IMR-90 (cell line): ENCODE measurements at regions not wholly inside any gene's neighbourhood (a gene's known extent, or its start where the extent isn't known, plus 50 kb on each side); places are given as distances from the start of the nearest gene placed in this dataset.

Experiments
- ATAC-seq: fragments of 200-7000 bp; cut with Tn5 transposase; 2 replicates; pipeline ENCODE4 v1.9.1; 2020; ENCODE audit warnings: low read depth, mild to moderate bottlenecking, moderate library complexity
- BruUV-seq: library from RNA; stranded (reverse); fragments of 400-500 nt; replicated peaks from 2 replicates; lab custom pipeline; 2021; lab: Mats Ljungman, UMichigan
- CTCF ChIA-PET: fragments of 300-600 bp; formaldehyde crosslinking; extraction: SDS; loops from one replicate; lab custom pipeline; 2021; ENCODE audit warnings: antibody characterized with exemption; lab: Yijun Ruan, JAX
- POLR2A ChIA-PET: fragments of 300-600 bp; sonication (Branson Sonifier 250); formaldehyde crosslinking; loops from one replicate; lab custom pipeline; 2022; ENCODE audit warnings: antibody characterized with exemption; ENCODE audit not compliant: unreplicated experiment; lab: Charles Lee
- DNase-seq: peaks from one replicate; pipeline ENCODE4 v3.0.0; 2013
- H2AFZ ChIP-seq: replicated peaks from 2 replicates; pipeline ENCODE3; 2013; ENCODE audit warnings: low read length, mild to moderate bottlenecking; ENCODE audit not compliant: poor library complexity
- H2AK5ac ChIP-seq: 2 replicates; pipeline ENCODE4 v1.6.1; 2013; ENCODE audit warnings: low read depth, low read length, inconsistent platforms
- H2AK9ac ChIP-seq: replicated peaks from 2 replicates; pipeline ENCODE3; 2013; ENCODE audit warnings: mild to moderate bottlenecking, low read depth, low read length, moderate library complexity; ENCODE audit not compliant: poor library complexity
- H2BK120ac ChIP-seq: 2 replicates; pipeline ENCODE4 v1.6.1; 2013; ENCODE audit warnings: low read depth, low read length, inconsistent platforms
- H2BK15ac ChIP-seq: 3 replicates; pipeline ENCODE4 v1.6.1; 2013; ENCODE audit warnings: low read depth, low read length, inconsistent platforms
- H2BK20ac ChIP-seq: 2 replicates; pipeline ENCODE4 v1.6.1; 2013; ENCODE audit warnings: low read depth, mild to moderate bottlenecking, inconsistent platforms, low read length, moderate library complexity
- H2BK5ac ChIP-seq: 2 replicates; pipeline ENCODE4 v1.6.1; 2013; ENCODE audit warnings: mild to moderate bottlenecking, low read depth, low read length, inconsistent platforms; ENCODE audit not compliant: poor library complexity, severe bottlenecking
- H3K14ac ChIP-seq: replicated peaks from 2 replicates; pipeline ENCODE4 v1.6.1; 2013; ENCODE audit warnings: low read depth, low read length, inconsistent platforms
- H3K18ac ChIP-seq: 2 replicates; pipeline ENCODE4 v1.6.1; 2013; ENCODE audit warnings: low read depth, low read length, control low read depth
- H3K23ac ChIP-seq: 2 replicates; pipeline ENCODE4 v1.6.1; 2013; ENCODE audit warnings: low read depth, low read length, inconsistent platforms
- H3K27ac ChIP-seq: 2 replicates; pipeline ENCODE4 v1.5.1; 2013; ENCODE audit warnings: mild to moderate bottlenecking, control low read depth, low read length; ENCODE audit not compliant: insufficient read depth
- H3K27me3 ChIP-seq: 2 replicates; pipeline ENCODE4 v1.6.1; 2013; ENCODE audit warnings: low read length; ENCODE audit not compliant: control insufficient read depth, insufficient read depth
- H3K36me3 ChIP-seq: 2 replicates; pipeline ENCODE4 v1.6.1; 2013; ENCODE audit warnings: low read length, mixed read lengths; ENCODE audit not compliant: control insufficient read depth, insufficient read depth
- H3K4ac ChIP-seq: 2 replicates; pipeline ENCODE4 v1.6.1; 2013; ENCODE audit warnings: low read depth, low read length, inconsistent platforms
- H3K4me1 ChIP-seq: 2 replicates; pipeline ENCODE4 v1.6.1; 2013; ENCODE audit warnings: low read length, mixed read lengths; ENCODE audit not compliant: control insufficient read depth, insufficient read depth
- H3K4me2 ChIP-seq: 2 replicates; pipeline ENCODE4 v1.6.1; 2013; ENCODE audit warnings: low read depth, mild to moderate bottlenecking, control low read depth, low read length, moderate library complexity
- H3K4me3 ChIP-seq: 2 replicates; pipeline ENCODE4 v1.5.1; 2013; ENCODE audit warnings: low read depth, mild to moderate bottlenecking, control low read depth, low read length, moderate library complexity; ENCODE audit not compliant: insufficient read depth
- H3K56ac ChIP-seq: 2 replicates; pipeline ENCODE4 v1.6.1; 2013; ENCODE audit warnings: low read length, inconsistent platforms; ENCODE audit not compliant: insufficient read depth; ENCODE audit errors: extremely low read depth
- H3K79me1 ChIP-seq, 2 experiments: 2 replicates each; pipeline ENCODE4 v1.6.1; 2013; ENCODE audit warnings: low read length in 2 of 2, inconsistent platforms in 1 of 2, low read depth in 1 of 2
- H3K9ac ChIP-seq: 2 replicates; pipeline ENCODE4 v1.6.1; 2013; ENCODE audit warnings: low read depth, low read length, control low read depth
- H3K9me1 ChIP-seq: 2 replicates; pipeline ENCODE4 v1.6.1; 2013; ENCODE audit warnings: low read length, inconsistent platforms; ENCODE audit not compliant: insufficient read depth
- H3K9me3 ChIP-seq: 2 replicates; pipeline ENCODE4 v1.6.1; 2013; ENCODE audit warnings: low read length; ENCODE audit not compliant: control insufficient read depth, insufficient read depth
- H4K20me1 ChIP-seq: 2 replicates; pipeline ENCODE4 v1.6.1; 2013; ENCODE audit warnings: low read length, inconsistent platforms; ENCODE audit not compliant: insufficient read depth
- H4K5ac ChIP-seq: 2 replicates; pipeline ENCODE4 v1.6.1; 2013; ENCODE audit warnings: mild to moderate bottlenecking, low read depth, low read length, control low read depth
- H4K8ac ChIP-seq, 2 experiments: 2 replicates each; pipeline ENCODE4 v1.6.1; 2013; ENCODE audit warnings: low read depth in 2 of 2, low read length in 2 of 2, control low read depth in 1 of 2, inconsistent platforms in 1 of 2
- H4K91ac ChIP-seq: 2 replicates; pipeline ENCODE4 v1.6.1; 2013; ENCODE audit warnings: low read depth, low read length, inconsistent platforms; ENCODE audit not compliant: insufficient read depth
- BHLHE40 ChIP-seq: fragments of 150-350 bp; IDR thresholded peaks from 2 replicates; pipeline ENCODE4 v1.6.1; 2016; ENCODE audit warnings: mild to moderate bottlenecking, low read depth, low read length
- CEBPB ChIP-seq: IDR thresholded peaks from 2 replicates; pipeline ENCODE4 v1.6.1; 2012; ENCODE audit warnings: low read depth, low read length, improper control_type of control experiment
- CHD1 ChIP-seq: IDR thresholded peaks from 2 replicates; pipeline ENCODE4 v1.6.1; 2012; ENCODE audit warnings: low read depth, low read length, improper control_type of control experiment
- FOS ChIP-seq: fragments of 150-350 bp; IDR thresholded peaks from 2 replicates; pipeline ENCODE4 v1.6.1; 2016; ENCODE audit warnings: low read depth, low read length
- MAFK ChIP-seq: IDR thresholded peaks from 2 replicates; pipeline ENCODE4 v1.6.1; 2012; ENCODE audit warnings: low read depth, low read length, improper control_type of control experiment
- MAZ ChIP-seq: IDR thresholded peaks from 2 replicates; pipeline ENCODE4 v1.6.1; 2012; ENCODE audit warnings: low read depth, mild to moderate bottlenecking, low read length, improper control_type of control experiment, moderate library complexity, borderline replicate concordance
- MXI1 ChIP-seq: IDR thresholded peaks from 2 replicates; pipeline ENCODE4 v1.6.1; 2012; ENCODE audit warnings: low read depth, mild to moderate bottlenecking, low read length, moderate library complexity, borderline replicate concordance
- NFE2L2 ChIP-seq: fragments of 150-350 bp; IDR thresholded peaks from 2 replicates; pipeline ENCODE4 v1.6.1; 2016; ENCODE audit warnings: low read depth, mild to moderate bottlenecking, low read length
- POLR2A ChIP-seq: IDR thresholded peaks from 2 replicates; pipeline ENCODE4 v1.6.1; 2012; ENCODE audit warnings: mild to moderate bottlenecking, low read depth, low read length
- RAD21 ChIP-seq: IDR thresholded peaks from 2 replicates; pipeline ENCODE4 v1.6.1; 2012; ENCODE audit warnings: low read length, improper control_type of control experiment
- RCOR1 ChIP-seq: IDR thresholded peaks from 2 replicates; pipeline ENCODE4 v1.6.1; 2012; ENCODE audit warnings: mild to moderate bottlenecking, low read length, improper control_type of control experiment; ENCODE audit not compliant: insufficient replicate concordance
- RFX5 ChIP-seq: IDR thresholded peaks from 2 replicates; pipeline ENCODE4 v1.8.0; 2012; ENCODE audit warnings: low read depth, mild to moderate bottlenecking, low read length, moderate library complexity
- SMC3 ChIP-seq: fragments of 150-350 bp; IDR thresholded peaks from 2 replicates; pipeline ENCODE4 v1.6.1; 2016; ENCODE audit warnings: low read depth, mild to moderate bottlenecking, antibody characterized with exemption, low read length, moderate library complexity
- dilution Hi-C: fragments of 300-500 bp; cut with HindIII; formaldehyde crosslinking; loops from one replicate; pipeline ENCODE4 v1.14.3; 2018; ENCODE audit warnings: low sequenced_read_pairs; ENCODE audit not compliant: unreplicated experiment
- in situ Hi-C: fragments of 300-500 bp; cut with MboI; formaldehyde crosslinking; loops from 3 replicates; pipeline ENCODE4 v1.14.3; 2019; ENCODE audit warnings: low sequenced_read_pairs, inconsistent platforms, mixed read lengths
- intact Hi-C: fragments of 100-400 bp; cut with micrococcal nuclease; formaldehyde crosslinking; loops from 2 replicates; pipeline ENCODE4 v1.10.0; 2022
- TF ChIP-seq, protein P1 (sequence below): conservative IDR thresholded peaks from 2 replicates; pipeline ENCODE4 v1.5.1; 2012; ENCODE audit warnings: mild to moderate bottlenecking, low read depth, low read length, improper control_type of control experiment
- TF ChIP-seq, protein P2 (sequence below): fragments of 150-350 bp; IDR thresholded peaks from 2 replicates; pipeline ENCODE4 v1.6.1; 2016; ENCODE audit warnings: low read depth, mild to moderate bottlenecking, low read length, moderate library complexity, borderline replicate concordance
- TF ChIP-seq, protein P3 (sequence below): fragments of 150-350 bp; IDR thresholded peaks from 2 replicates; pipeline ENCODE4 v1.6.1; 2017; ENCODE audit warnings: mild to moderate bottlenecking, antibody characterized with exemption, low read length, low read depth

DNA sequence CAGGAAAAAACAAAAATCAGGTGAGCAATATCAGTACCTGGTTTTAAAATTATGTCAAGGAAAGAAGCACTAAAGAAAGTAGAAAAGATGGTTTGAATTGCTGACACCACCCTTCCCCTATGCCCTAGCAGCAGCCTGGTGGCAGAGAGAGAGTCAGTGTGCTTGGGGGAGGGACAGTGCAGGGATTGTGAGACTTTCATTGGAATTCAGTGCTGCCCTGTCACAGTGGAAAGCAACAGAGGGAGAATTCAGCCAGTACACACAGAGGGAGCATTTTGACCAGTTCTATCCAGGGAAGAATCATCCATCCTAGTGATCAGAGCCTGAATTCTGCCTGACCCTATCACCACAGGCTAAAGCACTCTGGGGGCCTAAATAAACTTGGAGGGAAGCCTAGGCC is 222.4 kb upstream of the PCDH17 start:
- Histone ChIP-seq H3K79me1 (no peaks in the 10 kb centered on the region), H3K4ac (no peak overlapping the region), H3K9ac (no peak overlapping the region), H2BK5ac (no peak overlapping the region), H4K91ac (no peak overlapping the region), H2AFZ (no peak overlapping the region), H4K5ac (no peak overlapping the region), H3K56ac (no peak overlapping the region), H2BK20ac (no peak overlapping the region), H3K18ac (no peak overlapping the region), H3K4me2 (no peak overlapping the region), H3K4me1 (no peaks in the 10 kb centered on the region), H3K27ac (no peak overlapping the region), H2BK120ac (no peak overlapping the region), H2BK15ac (no peak overlapping the region), H3K9me3 (peaks cover 11% of the 10 kb centered on the region), H4K8ac (no peak overlapping the region), H3K9me1 (no peaks in the 10 kb centered on the region), H3K27me3 (no peaks in the 10 kb centered on the region), H3K14ac (no peak overlapping the region), H3K36me3 (no peaks in the 10 kb centered on the region), H2AK5ac (no peak overlapping the region), H3K4me3 (no peak overlapping the region), H3K23ac (no peak overlapping the region), H2AK9ac (no peak overlapping the region), H4K20me1 (no peaks in the 10 kb centered on the region)
- no TSS peak for BruUV-seq
- DNase-seq = no peak
- TF ChIP-seq CHD1 = no peak
- no peak for TF ChIP-seq FOS
- no peak for TF ChIP-seq CEBPB
- TF ChIP-seq MAFK = no peak
- TF ChIP-seq, protein P1, sequence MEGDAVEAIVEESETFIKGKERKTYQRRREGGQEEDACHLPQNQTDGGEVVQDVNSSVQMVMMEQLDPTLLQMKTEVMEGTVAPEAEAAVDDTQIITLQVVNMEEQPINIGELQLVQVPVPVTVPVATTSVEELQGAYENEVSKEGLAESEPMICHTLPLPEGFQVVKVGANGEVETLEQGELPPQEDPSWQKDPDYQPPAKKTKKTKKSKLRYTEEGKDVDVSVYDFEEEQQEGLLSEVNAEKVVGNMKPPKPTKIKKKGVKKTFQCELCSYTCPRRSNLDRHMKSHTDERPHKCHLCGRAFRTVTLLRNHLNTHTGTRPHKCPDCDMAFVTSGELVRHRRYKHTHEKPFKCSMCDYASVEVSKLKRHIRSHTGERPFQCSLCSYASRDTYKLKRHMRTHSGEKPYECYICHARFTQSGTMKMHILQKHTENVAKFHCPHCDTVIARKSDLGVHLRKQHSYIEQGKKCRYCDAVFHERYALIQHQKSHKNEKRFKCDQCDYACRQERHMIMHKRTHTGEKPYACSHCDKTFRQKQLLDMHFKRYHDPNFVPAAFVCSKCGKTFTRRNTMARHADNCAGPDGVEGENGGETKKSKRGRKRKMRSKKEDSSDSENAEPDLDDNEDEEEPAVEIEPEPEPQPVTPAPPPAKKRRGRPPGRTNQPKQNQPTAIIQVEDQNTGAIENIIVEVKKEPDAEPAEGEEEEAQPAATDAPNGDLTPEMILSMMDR = no peak
- no peak for TF ChIP-seq NFE2L2
- TF ChIP-seq, protein P2, sequence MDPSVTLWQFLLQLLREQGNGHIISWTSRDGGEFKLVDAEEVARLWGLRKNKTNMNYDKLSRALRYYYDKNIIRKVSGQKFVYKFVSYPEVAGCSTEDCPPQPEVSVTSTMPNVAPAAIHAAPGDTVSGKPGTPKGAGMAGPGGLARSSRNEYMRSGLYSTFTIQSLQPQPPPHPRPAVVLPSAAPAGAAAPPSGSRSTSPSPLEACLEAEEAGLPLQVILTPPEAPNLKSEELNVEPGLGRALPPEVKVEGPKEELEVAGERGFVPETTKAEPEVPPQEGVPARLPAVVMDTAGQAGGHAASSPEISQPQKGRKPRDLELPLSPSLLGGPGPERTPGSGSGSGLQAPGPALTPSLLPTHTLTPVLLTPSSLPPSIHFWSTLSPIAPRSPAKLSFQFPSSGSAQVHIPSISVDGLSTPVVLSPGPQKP = no peak
- TF ChIP-seq, protein P3, sequence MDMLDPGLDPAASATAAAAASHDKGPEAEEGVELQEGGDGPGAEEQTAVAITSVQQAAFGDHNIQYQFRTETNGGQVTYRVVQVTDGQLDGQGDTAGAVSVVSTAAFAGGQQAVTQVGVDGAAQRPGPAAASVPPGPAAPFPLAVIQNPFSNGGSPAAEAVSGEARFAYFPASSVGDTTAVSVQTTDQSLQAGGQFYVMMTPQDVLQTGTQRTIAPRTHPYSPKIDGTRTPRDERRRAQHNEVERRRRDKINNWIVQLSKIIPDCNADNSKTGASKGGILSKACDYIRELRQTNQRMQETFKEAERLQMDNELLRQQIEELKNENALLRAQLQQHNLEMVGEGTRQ = no peak
- TF ChIP-seq RAD21 = no peak
- no peak for TF ChIP-seq RFX5
- no peak for TF ChIP-seq MAZ
- TF ChIP-seq SMC3 = no peak
- TF ChIP-seq BHLHE40 = no peak
- no peak for TF ChIP-seq POLR2A
- TF ChIP-seq MXI1 = no peak
- TF ChIP-seq RCOR1 = no peak
- ChIA-PET CTCF (no interaction called here), POLR2A (no interaction called here)
- intact Hi-C loops = no loop called here
- dilution Hi-C loops = no loop called here
- ATAC-seq = no peak
- in situ Hi-C loops = no loop called here
